Panc1 (cell line): ENCODE measurements at regions not wholly inside any gene's neighbourhood (a gene's known extent, or its start where the extent isn't known, plus 50 kb on each side); places are given as distances from the start of the nearest gene placed in this dataset.

Source experiments
- CTCF ChIP-seq: fragments of 450-650 bp; IDR thresholded peaks from 2 replicates; pipeline ENCODE4 v1.5.1; 2017; ENCODE audit warnings: mild to moderate bottlenecking
- POLR2AphosphoS5 ChIP-seq: IDR thresholded peaks from 2 replicates; pipeline ENCODE4 v1.6.1; 2012; ENCODE audit warnings: mild to moderate bottlenecking, low read depth, low read length, moderate library complexity
- REST ChIP-seq, 2 experiments: IDR thresholded peaks; 2 replicates each; pipeline ENCODE4 v1.6.1; 2011 to 2012; ENCODE audit warnings: low read depth in 2 of 2, control low read depth in 1 of 2, low read length in 1 of 2, mild to moderate bottlenecking in 1 of 2, moderate library complexity in 1 of 2; ENCODE audit not compliant: insufficient read depth in 1 of 2
- SIN3A ChIP-seq: IDR thresholded peaks from 2 replicates; pipeline ENCODE4 v1.6.1; 2012; ENCODE audit warnings: low read depth, mild to moderate bottlenecking, low read length, moderate library complexity, borderline replicate concordance; ENCODE audit not compliant: insufficient read depth
- TCF7L2 ChIP-seq: IDR thresholded peaks from 2 replicates; pipeline ENCODE4 v1.6.1; 2011; ENCODE audit warnings: mild to moderate bottlenecking, low read depth, low read length, inconsistent platforms

GRCh38 chr6:51318674-51319073 is 500.0 kb downstream of the TFAP2B start:
- no peak for TF ChIP-seq CTCF
- TF ChIP-seq SIN3A = no peak
- TF ChIP-seq TCF7L2 = no peak
- no peak for TF ChIP-seq POLR2AphosphoS5
- TF ChIP-seq REST (IDR thresholded peaks at IDR 0.05; ENCODE audit: insufficient read depth in 1 of 2, low read depth in 2 of 2, low read length in 1 of 2) = no peak
